Muscle of arm (tissue), 1 donor: ENCODE measurements at regions not wholly inside any gene's neighbourhood (a gene's known extent, or its start where the extent isn't known, plus 50 kb on each side); places are given as distances from the start of the nearest gene placed in this dataset.
"Not testable (repeated sequence)": the region's sequence is repeated elsewhere in the genome, so short reads cannot be mapped to it uniquely, and the experiment has no call there.

Source experiments
- DNase-seq: peaks from one replicate; pipeline ENCODE4 v3.0.0-alpha.2; 2013

DNA sequence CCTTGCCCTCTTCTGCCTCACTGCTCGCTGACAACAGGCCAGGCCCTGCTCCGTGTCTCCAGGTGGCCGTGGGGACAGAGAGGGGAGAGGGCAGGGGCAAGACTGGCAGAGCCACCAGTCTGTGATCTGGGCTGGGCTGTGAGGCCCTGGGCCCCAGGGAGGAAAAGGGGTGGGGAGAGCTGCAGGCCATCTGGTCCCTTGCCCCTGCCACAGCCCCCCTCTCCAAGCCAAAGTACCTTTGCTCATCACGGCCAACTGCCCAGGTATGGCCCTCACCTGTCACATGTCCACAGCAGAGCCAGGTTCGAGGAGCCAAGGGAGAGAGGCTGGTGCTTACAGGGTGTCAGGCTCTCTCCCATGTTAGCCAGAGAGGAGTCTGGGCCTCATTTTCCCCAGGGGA, 91.4 kb upstream of the LHX1 start:
- DNase-seq: no peak

DNA sequence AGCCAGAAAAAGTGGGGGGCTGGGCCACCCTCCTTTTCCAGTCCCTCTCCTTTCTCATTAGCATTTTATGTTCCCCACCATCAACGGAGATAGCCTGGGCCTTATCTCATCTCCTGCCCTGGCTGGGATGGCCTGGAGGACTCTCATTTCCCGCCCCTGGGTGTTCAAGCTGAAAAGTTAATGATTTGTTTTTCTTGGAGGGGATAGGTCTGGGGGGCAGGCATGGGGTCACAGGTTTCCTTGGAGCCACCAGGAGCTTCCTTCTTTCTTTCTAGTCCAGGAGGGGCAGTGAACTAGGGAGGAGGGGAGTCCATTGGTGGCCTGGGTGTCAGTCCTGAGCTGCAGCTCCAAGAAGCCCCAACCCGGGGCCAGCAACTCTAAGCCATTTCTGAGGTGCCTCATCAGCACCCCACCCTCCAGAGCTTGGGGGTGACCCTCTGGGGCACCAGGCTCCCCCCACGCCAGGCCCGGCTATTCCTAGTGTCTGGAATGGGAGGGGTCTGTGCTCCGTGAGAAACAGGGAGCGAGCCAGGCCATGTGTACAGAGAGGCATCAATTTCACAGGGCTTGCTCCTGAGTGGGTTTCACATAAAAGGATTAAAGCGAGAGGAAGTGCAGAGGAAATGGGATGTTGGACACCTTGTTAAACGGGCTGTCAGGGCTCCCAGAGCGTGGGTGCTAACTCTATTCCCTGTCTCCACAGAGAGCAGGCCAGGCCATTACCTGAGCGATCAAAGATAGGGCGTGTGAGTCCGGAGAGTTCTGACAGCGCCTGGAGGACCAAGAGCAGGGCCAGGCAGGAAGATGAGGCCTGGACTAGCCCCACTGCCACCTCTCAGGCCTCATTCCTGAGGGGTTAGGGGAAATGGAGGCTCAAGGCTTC, 90.6 kb upstream of the LHX1 start:
- DNase-seq: no peak

DNA sequence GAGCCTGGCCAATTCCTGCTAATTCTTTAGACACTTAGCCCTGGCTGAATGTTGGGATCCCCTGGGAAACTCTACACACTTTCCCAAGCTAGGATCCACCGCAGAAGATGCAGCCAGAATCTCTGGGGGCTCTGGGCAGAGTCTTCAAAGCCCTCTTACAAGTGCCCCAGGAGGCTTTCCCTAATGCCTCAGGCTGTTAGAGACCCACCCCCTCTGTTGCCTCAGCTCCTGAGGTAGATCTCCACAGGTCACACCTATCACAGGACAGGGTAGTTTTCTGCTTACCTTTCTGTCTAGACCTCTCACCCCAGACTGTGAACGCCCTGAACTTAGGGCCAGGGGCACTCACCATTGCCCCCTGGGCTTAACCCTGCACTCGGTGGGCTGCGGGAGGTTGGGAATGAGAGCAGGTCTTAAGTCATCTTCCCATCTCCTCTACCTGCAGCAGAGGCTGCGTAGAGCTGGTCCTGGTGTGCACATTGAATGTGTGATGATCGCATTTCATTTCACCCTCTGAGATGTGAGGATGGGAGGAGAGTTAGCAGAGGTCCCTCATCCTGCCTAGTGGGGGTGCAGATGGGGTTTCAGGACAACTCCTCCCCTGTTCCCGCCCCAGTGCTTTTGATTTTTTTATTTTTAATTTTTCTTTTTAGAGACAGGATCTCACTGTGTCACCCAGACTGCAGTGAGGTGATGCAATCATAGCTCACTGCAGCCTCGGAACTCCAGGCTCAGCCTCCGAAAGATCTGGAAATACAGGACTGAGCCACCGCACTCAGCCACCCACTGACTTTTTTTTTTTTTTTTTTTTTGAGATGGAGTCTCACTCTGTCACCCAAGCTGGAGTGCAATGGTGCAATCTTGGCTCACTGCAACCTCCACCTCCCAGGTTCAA, 89.0 kb upstream of the LHX1 start:
- DNase-seq: no peak

DNA sequence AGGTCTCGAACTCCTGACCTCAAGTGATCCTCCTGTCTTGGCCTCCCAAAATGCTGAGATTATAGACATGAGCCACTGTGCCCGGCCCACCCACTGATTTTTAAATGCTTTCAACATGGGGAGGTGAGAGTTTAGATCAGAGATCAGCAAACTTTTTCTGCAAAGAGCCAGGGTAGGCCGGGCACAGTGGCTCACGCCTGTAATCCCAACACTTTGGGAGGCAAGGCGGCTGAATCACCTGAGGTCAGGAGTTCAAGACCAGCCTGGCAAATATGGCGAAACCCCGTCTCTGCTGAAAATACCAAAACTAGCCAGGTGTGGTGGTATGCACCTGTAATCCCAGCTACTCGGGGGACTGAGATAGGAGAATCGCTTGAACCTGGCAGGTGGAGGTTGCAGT, 88.3 kb upstream of the LHX1 start:
- DNase-seq: not testable (repeated sequence)

DNA sequence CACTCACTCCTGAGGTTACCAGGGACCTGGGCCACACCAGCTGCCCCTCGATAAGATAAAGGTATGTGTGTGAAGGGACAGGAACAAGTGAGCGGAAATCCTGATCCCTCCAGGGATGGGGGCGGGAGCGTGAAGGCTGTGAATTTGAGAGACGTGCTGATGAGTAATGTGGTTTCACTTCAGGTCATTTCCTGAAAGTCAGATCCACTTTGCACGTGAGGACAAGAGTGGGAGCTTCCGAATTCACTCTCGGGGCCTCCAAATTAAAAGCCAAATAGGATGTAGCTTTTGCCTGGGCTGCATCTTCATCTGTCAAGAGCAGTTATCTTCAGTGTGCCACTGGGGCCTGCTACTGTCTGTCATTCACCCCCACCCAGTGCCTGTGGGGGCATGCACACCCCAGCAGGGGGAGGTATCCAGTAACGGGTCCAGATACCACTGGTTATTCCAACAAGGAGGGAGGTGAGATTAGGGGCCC, 87.4 kb upstream of the LHX1 start:
- DNase-seq: no peak

DNA sequence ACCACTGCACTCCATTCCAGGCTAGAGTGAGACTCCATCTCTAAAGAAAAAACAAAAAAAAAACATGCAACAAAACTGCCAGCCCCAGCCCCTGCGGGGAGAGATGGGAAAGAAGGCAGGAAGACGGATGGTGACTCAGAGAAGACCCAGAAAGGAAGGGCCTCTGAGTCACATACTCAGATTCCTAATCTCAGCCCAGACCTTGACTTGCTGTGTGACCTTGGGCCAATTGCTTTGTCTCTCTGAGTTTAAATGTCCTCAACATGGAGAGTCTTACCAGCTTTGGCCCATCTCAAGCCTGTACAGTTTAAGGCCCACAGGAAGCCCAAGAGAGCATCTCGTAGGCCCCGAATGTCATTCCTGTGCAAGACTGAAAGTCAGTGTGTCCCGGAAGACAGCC, 86.5 kb upstream of the LHX1 start:
- DNase-seq: no peak

DNA sequence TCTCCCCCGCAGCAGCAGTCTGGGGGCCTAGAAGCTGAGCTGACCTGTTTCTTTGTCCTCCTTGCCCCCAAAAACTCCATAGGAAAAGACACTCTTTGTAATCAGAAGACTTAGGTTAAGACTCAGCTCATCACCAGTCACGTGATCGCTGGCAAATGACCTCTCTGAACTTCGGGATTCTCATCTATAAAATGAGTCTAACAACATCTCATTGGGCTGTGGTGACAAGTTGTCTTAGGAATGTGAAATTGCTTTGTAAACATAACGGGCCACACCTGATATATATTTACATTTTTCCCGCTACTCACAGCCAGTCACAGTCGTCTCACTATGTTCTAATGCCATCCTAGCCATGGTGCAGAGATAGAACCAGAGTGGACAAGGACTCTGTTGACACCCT, 86.0 kb upstream of the LHX1 start:
- no peak for DNase-seq

DNA sequence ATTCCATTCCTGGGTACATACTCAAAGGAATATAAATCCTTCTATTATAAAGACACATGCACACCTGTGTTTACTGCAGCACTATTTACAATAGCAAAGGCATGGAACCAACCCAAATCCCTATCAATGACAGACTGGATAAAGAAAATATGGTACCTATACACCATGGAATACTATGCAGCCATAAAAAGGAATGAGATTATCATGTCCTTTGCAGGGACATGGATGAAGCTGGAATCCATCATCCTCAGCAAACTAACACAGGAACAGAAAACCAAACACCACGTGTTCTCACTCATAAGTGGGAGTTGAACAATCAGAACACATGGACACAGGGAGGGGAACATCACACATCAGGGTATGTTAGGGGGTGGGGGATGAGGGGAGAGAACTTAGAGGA, 84.8 kb upstream of the LHX1 start:
- not testable (repeated sequence) for DNase-seq

DNA sequence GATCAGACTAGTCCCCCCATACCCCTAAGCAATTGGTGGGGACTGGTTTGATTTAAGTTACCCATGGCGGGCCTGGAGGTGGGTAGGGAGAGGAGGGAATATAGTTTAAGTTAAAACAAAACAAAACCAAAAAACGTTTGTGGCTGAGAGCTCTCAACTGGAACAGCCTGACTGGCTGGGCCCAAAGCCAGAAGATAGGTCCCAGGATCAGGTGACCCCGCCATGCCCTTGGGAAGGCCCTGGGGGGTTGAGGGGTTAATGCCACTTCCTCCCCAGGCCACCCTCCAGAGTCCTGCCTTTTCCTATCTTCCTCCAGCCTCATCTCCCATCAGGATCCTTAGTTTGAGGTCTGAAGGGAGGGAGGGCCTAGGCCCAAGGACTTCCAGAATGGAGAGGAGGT, 82.3 kb upstream of the LHX1 start:
- no peak for DNase-seq

DNA sequence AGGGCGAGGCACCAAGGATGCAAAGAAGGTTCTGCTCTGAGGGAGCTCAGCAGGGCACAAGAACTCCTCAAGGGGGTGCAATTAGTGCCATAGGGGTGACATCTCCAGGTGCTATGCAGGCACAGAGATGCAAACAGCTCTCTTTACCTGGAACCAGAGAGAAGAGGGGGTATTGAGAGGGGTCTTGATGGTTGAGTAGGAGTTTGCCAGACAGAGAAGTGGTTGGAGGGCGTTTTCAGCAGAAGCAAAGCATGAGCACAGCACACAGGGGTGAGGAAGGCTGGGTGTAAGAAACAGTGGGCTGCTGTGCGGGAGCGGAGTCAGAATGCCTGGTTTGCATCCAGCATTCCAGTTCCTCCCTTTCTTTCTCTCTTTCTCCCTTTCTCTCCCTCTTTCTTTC, 81.8 kb upstream of the LHX1 start:
- no peak for DNase-seq

DNA sequence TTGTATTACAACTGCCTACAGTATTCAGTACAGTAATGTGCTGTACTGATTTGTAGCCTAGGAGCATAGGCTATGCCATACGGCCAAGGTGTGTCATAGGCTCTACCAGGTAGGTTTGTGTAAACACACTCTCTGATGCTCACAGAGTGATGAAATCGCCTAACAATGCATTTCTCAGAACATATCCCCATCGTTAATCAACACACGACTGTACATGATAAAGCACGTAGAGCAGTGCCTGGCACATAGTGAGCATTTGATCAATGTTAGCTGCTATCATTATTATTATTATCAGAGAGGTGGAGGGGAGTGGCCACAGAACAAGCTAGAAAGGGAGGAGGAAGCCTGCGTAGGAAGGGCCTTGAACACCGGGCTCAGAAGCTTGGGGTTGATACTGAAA, 81.1 kb upstream of the LHX1 start:
- DNase-seq: no peak

DNA sequence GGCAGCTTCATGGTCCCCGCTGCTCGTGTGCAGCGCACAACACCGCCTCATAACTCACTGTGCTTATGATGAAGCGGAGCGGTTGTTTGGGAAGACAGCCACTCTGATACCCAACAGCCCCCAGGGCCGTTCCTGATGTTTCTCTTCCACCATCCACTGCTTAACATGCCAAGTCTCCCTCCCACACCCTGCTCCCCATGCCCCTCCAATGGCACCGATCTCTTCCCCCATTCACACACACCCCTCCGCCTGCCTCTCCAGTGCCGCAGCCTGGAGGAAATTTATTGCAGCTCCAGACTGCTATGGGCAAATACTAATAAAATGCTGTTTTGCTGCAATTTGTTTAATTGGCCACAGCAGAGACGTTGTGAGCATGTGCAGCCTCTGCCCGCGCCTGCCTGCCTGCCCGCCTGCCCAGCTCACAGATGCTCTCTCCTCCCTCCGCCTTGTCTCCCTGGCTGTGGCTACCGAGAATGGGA, 80.3 kb upstream of the LHX1 start:
- DNase-seq: no peak

DNA sequence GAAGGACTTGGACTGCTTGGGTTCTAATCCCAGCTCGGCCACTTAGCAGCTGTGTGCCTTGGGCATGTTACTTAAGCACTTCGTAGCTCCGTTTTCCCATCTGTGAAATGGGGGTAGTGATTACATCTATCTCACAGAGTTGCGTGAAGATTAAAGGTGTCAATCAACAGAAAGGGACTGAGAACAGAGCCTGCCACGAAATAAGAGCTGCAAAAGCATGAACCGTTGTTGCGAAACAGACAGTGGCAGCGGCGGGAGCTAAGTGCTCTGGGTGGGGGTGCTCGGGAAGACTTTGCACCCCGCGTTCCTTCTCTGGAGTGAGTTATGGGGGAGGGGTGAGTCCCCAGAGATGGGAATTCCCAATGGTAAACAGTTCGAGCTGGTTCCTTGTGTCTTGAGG, 79.6 kb upstream of the LHX1 start:
- no peak for DNase-seq

DNA sequence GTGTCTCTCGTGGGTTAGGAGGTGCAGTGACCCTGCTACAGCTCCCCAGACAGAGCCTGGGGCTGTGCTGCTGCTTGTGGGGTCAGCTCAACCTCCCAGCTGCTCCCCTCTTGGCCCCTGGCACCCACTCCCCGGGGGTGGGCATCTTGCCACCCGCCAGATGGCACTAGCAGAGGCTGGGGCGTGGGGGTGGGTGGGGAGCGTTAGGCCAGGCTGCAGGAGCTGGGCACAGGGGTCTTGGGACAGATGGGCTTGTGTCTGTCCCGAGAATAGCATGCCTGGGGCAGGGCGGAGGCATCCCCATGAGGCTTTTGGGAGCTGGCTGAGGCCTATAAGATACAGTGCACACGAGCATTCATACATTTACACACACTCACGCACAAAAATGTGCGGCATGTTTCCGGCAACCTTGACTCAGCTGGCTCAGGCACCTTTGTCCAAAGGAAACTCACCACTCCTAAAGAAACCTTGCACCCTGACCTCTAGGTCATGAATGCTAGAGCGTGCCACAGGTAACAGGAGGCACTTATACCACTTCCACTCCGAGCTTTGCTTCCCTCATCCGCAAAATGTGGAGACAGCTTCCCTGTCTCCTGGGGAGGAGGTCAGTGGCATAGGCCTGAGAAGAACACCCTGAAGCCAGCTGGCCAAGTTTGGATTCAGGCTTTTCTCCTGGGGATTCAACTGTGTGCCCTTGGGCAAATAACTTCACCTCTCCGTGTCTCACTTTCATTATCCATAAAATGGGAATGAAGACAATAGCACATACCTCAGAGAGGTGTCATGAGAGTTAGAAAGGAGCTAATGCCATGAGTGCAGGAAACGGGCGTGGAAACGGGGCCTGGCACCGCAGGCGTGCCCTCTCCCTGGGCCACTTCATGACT, 78.9 kb upstream of the LHX1 start:
- DNase-seq: no peak

DNA sequence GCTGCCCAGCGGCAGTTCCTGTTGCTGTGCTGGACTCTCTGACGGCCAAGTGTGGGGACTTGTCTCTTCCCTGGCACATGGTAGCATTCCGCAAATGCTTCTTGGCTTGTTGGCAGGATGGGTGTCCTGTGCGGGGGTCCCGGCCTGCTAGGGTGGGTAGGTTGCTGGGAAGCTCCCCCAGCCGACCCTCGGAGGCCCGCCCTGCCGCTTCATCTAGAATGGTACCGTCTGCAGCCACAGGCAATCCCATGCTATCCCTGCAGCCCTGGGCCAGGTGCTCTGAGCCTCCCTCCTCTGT, 78.3 kb upstream of the LHX1 start:
- no peak for DNase-seq

DNA sequence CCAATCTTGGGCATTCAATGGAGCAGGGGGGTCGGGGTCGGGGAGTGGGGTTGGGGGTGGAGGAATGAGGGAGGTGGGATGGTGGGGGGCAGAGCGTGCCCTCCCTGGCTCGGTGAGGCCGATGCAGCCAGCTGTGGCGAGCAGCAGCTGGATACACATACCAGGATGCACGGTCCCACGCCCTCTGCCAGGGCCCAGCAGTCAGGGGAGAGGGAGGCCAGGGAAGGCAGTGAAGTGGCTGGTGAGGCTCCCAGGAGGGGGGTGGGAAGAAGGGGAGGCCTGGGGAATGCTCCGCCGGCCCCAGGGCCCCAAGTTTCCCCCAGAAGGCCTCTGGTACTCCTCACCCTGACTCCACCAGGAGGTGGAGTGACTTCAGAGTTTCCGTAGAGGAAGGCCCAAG, 77.6 kb upstream of the LHX1 start:
- DNase-seq: no peak

DNA sequence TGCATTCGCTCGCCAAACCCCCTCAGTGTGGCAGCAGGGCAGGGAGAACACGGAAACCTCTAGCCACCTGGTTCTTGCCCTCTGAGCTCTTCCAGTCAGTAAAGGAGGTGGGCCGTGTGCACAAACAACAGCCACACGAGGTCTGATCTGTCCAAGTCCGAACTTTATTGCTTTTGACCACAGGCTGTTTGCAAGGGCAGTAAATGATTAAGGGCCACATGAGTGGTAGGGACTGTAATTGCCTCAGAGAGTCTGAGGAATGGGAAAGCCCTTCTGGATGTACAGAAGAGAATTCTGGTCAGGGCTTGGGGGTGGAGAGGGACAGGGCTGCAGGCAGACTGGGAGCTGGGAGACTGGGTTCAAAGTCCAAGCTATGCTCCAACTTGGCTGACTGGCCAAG, 75.7 kb upstream of the LHX1 start:
- no peak for DNase-seq

DNA sequence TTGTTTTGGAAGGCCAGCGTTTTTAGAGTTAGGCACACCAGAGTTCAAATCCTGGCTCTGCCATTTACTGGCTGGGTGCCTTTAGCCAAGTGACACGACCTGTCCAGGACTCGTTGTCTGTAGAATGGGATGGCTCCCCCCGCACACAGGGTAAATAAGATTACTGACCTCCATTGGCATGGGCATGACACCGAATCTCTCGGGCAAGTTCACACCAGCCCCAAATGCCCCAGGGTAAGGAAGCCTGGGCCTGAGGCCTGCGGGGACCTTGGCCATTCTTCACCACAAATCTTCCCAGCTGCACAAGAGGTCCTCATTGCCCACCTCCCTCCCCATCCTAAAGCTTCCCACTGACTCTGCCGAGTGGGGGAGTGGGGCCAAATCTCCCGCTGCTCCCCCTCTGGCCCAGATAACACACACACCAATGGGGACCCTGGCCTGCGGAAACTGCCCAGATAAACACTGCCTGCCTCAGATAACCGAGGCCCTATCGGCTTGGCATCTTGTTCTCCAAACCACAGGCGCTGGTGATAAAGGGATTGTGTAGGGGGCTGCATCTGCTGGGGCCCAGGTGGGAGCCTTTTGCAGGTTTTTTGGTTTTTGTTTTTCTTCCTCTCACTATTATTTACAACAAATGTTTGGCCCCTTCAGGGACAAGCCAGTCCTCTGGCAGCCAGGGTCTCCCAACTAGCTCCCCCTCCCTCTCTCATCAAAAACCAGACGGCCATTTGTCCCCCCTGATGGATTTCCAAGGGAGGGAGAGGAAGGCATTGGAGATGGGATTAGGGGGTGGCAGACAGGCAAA, 75.0 kb upstream of the LHX1 start:
- DNase-seq: no peak

DNA sequence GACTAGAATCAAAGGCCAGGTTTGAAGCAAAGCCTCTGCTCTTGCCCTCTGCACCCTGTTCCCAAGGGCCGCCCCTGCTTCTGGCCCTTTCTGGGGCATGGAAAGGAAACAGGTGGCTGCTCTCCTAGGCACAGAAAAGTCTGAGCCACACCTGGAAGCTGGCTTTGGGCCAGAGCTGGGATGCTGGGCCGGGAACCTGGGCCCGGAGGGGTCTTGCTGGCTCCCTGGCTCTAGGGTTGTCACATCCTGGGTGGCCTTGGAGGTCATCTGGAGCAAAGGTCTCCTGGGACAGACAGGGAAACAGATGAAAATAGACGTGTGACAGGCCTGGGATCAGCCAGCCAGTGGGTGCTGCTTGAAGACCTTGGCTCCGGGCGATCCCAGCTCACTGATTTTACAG, 74.1 kb upstream of the LHX1 start:
- no peak for DNase-seq

DNA sequence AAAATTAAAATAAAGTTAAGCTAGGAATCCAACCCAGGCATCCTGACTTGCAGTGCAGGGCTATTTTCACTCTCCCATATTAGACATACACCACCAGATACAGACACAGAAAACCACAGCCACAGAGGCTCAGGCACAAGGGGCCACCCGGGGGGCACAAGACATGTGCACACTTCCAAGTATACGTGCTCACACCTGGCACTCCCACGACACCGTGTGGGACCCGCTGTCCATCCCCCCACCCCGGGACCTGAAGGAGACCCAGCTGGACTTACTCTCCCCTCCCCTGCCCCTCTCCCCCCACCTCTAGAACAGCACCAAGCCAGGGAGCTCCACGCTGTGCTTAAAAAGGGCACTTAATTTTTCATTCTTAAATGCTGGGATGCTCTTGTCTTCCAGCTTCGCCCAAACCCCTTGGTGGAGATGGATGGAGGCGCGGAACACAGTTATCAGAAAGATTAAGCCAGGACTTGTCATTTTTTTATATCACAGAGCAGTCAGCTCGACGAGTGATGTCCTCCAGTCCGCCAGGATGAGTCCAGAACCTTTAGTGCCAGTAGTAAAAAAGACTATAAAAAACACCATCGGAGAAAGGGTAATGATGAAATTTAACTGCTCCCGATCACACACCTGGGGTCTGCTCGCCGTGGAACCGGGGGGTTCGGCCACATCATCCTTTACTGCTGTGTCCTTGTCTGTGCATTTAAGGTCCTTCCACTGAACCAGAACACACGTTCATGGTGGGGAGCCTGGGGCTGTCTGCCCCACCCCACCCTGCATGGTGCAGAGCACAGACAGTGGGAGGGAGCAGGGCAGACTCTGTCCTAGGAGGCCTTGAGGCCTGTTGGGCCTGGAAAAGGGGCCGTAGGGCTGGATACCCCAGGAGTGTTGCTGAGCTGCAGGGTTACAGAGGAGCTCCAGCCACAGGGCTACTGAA, 73.3 kb upstream of the LHX1 start:
- DNase-seq: no peak
